ENCODE measurements at regions not wholly inside any gene's neighbourhood (a gene's known extent, or its start where the extent isn't known, plus 50 kb on each side); places are given as distances from the start of the nearest gene placed in this dataset.
"Not testable (repeated sequence)": the region's sequence is repeated elsewhere in the genome, so short reads cannot be mapped to it uniquely, and the experiment has no call there.

DNA sequence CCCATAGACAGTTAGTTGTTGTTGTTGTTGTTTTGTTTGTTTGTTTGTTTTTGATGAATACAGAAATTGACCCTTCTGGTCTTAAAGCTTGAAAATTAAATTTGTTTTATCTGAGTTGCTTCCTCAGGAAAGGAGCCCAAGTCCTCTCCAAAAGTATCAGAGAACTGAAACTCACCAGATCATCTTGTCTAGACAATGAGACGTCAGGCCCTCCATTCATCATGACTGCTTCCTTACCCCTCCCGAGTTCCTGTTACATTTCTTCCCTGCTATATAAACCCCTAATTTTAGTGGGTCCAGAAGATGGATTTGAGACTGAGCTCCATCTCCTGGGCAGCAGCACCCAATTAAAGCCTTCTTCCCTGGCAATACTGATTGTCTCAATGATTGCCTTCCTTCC lies 2744.8 kb upstream of the TPTE start:
- H3K36me3 ChIP-seq (ENCODE audit: control insufficient read depth, insufficient read depth, low read length); H3K4me1 ChIP-seq (ENCODE audit: control insufficient read depth, insufficient read depth, low read length); H3K4me3 ChIP-seq (ENCODE audit: low read depth, low read length); DNase-seq (ENCODE audit: low read depth in 4 of 6, low spot score in 6 of 6); H3K27ac ChIP-seq (ENCODE audit: low read depth, low read length); H3K9me3 ChIP-seq (ENCODE audit: control insufficient read depth, insufficient read depth, low read length); H3K27me3 ChIP-seq (ENCODE audit: control insufficient read depth, insufficient read depth, low read length): not testable (repeated sequence)
- WGBS (ENCODE audit: insufficient coverage): no CpG with 5 or more reads among the region's 2 CpGs

DNA sequence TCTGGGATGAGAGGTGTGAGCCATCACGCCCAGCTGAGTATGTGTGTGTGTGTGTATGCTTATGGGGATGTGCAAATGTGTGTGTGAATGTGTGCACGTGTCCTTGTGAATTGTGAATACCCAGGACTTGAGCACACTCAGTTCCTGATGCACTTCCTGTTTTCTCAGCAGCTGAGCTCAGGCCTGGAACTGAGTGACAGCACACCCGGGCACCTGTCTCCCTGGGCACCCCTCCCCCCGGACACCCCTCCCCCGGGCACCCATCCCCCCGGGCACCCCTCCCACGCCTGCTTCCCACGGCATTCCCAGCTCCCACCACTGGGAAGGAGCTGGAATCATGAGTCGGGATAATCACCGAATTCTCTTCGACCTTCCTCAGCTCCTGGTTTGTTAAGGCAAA lies 2744.1 kb upstream of the TPTE start:
- not testable (repeated sequence) for H3K4me1 ChIP-seq (ENCODE audit: control insufficient read depth, insufficient read depth, low read length); H3K36me3 ChIP-seq (ENCODE audit: control insufficient read depth, insufficient read depth, low read length); H3K27ac ChIP-seq (ENCODE audit: low read depth, low read length); DNase-seq (ENCODE audit: low read depth in 4 of 6, low spot score in 6 of 6); H3K4me3 ChIP-seq (ENCODE audit: low read depth, low read length); H3K9me3 ChIP-seq (ENCODE audit: control insufficient read depth, insufficient read depth, low read length); H3K27me3 ChIP-seq (ENCODE audit: control insufficient read depth, insufficient read depth, low read length)
- WGBS (ENCODE audit: insufficient coverage): no CpG with 5 or more reads among the region's 11 CpGs

DNA sequence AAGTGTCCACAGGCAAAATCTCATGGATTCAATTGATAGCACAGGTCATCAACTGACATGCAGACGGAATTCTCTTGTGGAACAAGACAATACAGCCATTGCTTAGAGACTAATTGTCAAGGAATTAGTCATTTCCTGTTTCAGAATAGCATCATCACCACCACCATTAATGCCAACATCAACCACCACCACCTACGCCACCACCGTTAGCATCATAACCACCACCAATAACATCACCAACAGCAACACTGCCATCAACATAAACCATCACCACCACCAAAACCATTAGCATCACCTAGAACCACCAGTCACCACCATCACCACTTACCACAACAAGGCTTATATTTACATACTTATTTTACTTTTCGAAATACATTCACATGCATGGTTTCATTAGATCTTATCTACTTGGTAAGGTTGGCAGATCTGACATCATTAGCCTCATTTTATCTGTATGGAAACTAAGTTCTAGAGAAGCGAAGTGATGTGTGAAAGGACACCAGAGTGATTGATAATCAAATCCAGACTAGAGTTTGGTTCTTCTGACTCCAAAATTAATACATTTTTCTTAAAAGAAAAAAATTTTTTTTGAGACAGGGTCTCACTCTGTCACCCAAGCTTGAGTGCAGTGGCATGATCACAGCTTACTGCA lies 2733.8 kb upstream of the TPTE start:
- WGBS (ENCODE audit: insufficient coverage): no CpG with 5 or more reads among the region's 5 CpGs

DNA sequence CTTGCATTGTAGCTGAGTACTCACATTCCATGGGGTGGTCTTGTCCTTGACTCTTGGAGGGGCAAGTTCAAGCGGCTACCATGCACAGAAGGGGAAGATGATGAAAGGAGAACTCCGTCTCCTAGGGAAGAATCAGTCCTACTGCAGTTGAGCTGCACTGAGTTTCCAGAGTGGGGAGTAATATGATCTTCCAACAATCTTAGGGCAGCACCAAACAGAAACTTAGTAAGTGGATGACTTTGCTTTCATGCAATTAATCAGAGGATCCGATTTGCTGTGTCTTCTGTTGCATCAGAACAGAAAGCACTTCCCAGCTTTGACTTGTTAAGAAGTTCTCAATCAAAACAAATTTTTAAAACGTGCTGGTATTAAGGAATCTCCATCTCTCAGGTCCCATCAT lies 2727.6 kb upstream of the TPTE start:
- H3K27me3 ChIP-seq (ENCODE audit: control insufficient read depth, insufficient read depth, low read length); H3K36me3 ChIP-seq (ENCODE audit: control insufficient read depth, insufficient read depth, low read length); H3K4me3 ChIP-seq (ENCODE audit: low read depth, low read length); DNase-seq (ENCODE audit: low read depth in 4 of 6, low spot score in 6 of 6); H3K27ac ChIP-seq (ENCODE audit: low read depth, low read length); H3K4me1 ChIP-seq (ENCODE audit: control insufficient read depth, insufficient read depth, low read length); H3K9me3 ChIP-seq (ENCODE audit: control insufficient read depth, insufficient read depth, low read length): not testable (repeated sequence)
- no CpG with 5 or more reads among the region's 4 CpGs for WGBS (ENCODE audit: insufficient coverage)

More for the DNA sequence above, 2733.8 kb upstream of the TPTE start:
- not testable (repeated sequence) for H3K4me3 ChIP-seq (ENCODE audit: low read depth, low read length); H3K36me3 ChIP-seq (ENCODE audit: control insufficient read depth, insufficient read depth, low read length); H3K27me3 ChIP-seq (ENCODE audit: control insufficient read depth, insufficient read depth, low read length); H3K4me1 ChIP-seq (ENCODE audit: control insufficient read depth, insufficient read depth, low read length); H3K9me3 ChIP-seq (ENCODE audit: control insufficient read depth, insufficient read depth, low read length); H3K27ac ChIP-seq (ENCODE audit: low read depth, low read length); DNase-seq (ENCODE audit: low read depth in 4 of 6, low spot score in 6 of 6)

DNA sequence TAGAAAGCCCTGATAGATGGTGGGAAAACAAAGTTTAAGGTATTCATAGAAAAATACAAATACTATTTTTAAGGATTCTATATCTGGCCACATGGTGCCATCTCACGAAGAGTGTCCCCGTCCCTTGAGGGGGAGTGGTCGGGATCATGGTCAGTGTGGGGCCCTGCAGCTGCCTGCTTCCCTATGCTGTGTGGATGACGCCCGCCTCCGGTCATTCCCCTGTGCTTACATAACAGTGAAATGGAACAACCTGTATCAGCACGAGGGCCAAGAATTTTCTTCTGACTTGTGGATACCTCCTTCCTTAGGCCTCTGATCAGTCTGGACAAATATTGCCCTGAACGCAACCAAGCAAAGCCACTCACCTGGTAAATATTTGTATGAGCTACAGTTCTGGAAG lies 2724.1 kb upstream of the TPTE start:
- H3K4me3 ChIP-seq (ENCODE audit: low read depth, low read length); H3K27ac ChIP-seq (ENCODE audit: low read depth, low read length); H3K9me3 ChIP-seq (ENCODE audit: control insufficient read depth, insufficient read depth, low read length); H3K27me3 ChIP-seq (ENCODE audit: control insufficient read depth, insufficient read depth, low read length); H3K36me3 ChIP-seq (ENCODE audit: control insufficient read depth, insufficient read depth, low read length); DNase-seq (ENCODE audit: low read depth in 4 of 6, low spot score in 6 of 6); H3K4me1 ChIP-seq (ENCODE audit: control insufficient read depth, insufficient read depth, low read length): not testable (repeated sequence)
- no CpG with 5 or more reads among the region's 8 CpGs for WGBS (ENCODE audit: insufficient coverage)

DNA sequence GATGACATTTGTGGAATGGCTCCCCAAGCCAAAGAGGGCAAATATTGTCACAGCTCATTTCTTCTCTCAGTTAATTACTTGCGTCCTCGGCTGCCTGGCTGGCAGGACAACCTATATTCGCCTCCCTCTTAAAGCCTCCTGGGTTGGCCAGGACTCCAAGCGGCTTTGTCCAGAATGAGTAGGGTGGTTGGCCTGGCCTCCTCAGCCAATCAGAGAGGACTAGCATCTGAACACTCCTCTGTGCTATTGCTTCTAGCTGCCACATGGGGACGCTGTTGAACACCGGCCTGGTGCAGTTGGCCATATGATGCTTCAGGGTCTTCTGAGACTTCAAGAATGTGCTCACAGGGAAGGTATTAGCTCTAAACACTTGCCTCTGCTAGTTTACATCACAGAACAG lies 2722.9 kb upstream of the TPTE start:
- not testable (repeated sequence) for H3K9me3 ChIP-seq (ENCODE audit: control insufficient read depth, insufficient read depth, low read length); H3K4me3 ChIP-seq (ENCODE audit: low read depth, low read length); H3K36me3 ChIP-seq (ENCODE audit: control insufficient read depth, insufficient read depth, low read length); H3K4me1 ChIP-seq (ENCODE audit: control insufficient read depth, insufficient read depth, low read length); H3K27me3 ChIP-seq (ENCODE audit: control insufficient read depth, insufficient read depth, low read length); H3K27ac ChIP-seq (ENCODE audit: low read depth, low read length); DNase-seq (ENCODE audit: low read depth in 4 of 6, low spot score in 6 of 6)
- WGBS (ENCODE audit: insufficient coverage): no CpG with 5 or more reads among the region's 6 CpGs

DNA sequence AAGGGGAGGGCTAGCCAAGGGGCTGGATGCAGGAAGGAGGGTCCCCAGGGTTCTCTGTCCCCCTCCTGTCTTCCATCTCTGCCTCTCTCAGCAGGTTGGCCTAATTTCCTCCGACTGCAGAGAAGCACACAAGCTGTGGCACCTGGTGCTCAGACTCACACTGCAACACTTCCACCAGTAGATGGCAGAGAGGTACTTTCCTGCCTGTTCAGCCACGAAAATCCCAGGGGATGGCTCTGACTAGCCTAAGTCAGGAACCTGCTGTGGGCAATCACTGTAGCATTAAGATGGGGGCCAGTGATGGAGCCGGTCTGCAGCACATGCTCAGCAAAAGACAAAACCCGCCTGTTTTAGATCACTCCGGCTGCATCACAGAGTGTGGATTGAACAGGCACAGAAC lies 2721.7 kb upstream of the TPTE start:
- not testable (repeated sequence) for DNase-seq (ENCODE audit: low read depth in 4 of 6, low spot score in 6 of 6); H3K27me3 ChIP-seq (ENCODE audit: control insufficient read depth, insufficient read depth, low read length)
- WGBS (ENCODE audit: insufficient coverage): no CpG with 5 or more reads among the region's 5 CpGs

DNA sequence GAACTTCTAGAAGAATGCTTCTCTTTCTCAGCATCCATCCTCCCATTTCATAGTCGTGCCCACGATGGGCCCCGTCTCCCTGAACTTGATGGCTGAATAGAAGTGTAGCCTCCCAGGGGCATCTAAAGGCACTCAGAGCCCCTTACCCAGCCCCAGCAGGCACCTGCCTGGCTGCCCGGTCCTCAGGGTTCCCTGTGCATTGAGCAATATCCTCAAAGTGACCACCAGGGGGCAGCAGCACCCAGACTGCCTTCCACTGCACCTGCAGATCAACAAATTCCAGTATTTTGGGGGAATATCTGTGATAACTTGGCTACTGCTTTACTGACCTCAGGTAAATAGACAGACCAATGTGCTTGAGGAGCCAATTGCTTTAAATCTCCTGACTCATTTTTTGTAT lies 2707.9 kb upstream of the TPTE start:
- not testable (repeated sequence) for H3K4me1 ChIP-seq (ENCODE audit: control insufficient read depth, insufficient read depth, low read length); H3K27ac ChIP-seq (ENCODE audit: low read depth, low read length)
- WGBS (ENCODE audit: insufficient coverage): no CpG with 5 or more reads among the region's 4 CpGs

More for the DNA sequence above, 2721.7 kb upstream of the TPTE start:
- not testable (repeated sequence) for H3K9me3 ChIP-seq (ENCODE audit: control insufficient read depth, insufficient read depth, low read length); H3K27ac ChIP-seq (ENCODE audit: low read depth, low read length); H3K4me3 ChIP-seq (ENCODE audit: low read depth, low read length); H3K36me3 ChIP-seq (ENCODE audit: control insufficient read depth, insufficient read depth, low read length); H3K4me1 ChIP-seq (ENCODE audit: control insufficient read depth, insufficient read depth, low read length)

DNA sequence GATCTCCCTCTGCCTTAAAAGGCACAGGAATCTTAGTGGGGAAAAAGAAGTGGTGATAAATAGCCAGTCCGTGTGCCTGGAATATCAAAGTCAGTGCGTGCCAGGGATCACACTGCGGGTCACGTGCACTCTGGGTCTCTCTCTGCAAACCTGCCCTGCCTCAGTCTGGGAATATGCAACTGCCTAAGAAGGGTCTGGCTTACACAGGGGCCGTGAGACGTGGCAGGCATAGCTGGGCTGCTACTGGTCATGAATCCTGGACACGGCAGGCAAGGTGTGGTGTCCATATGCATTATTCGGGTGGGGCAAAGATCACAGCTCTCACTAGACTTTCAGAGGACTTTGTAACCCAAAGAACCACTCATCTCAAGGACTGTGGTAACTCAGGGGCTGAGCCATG lies 2704.4 kb upstream of the TPTE start:
- H3K4me1 ChIP-seq (ENCODE audit: control insufficient read depth, insufficient read depth, low read length); H3K27ac ChIP-seq (ENCODE audit: low read depth, low read length); DNase-seq (ENCODE audit: low read depth in 4 of 6, low spot score in 6 of 6); H3K36me3 ChIP-seq (ENCODE audit: control insufficient read depth, insufficient read depth, low read length); H3K27me3 ChIP-seq (ENCODE audit: control insufficient read depth, insufficient read depth, low read length); H3K4me3 ChIP-seq (ENCODE audit: low read depth, low read length); H3K9me3 ChIP-seq (ENCODE audit: control insufficient read depth, insufficient read depth, low read length): not testable (repeated sequence)
- WGBS (ENCODE audit: insufficient coverage): no CpG with 5 or more reads among the region's 8 CpGs

More for the DNA sequence above, 2707.9 kb upstream of the TPTE start:
- H3K27me3 ChIP-seq (ENCODE audit: control insufficient read depth, insufficient read depth, low read length); H3K4me3 ChIP-seq (ENCODE audit: low read depth, low read length); H3K9me3 ChIP-seq (ENCODE audit: control insufficient read depth, insufficient read depth, low read length); DNase-seq (ENCODE audit: low read depth in 4 of 6, low spot score in 6 of 6); H3K36me3 ChIP-seq (ENCODE audit: control insufficient read depth, insufficient read depth, low read length): not testable (repeated sequence)

DNA sequence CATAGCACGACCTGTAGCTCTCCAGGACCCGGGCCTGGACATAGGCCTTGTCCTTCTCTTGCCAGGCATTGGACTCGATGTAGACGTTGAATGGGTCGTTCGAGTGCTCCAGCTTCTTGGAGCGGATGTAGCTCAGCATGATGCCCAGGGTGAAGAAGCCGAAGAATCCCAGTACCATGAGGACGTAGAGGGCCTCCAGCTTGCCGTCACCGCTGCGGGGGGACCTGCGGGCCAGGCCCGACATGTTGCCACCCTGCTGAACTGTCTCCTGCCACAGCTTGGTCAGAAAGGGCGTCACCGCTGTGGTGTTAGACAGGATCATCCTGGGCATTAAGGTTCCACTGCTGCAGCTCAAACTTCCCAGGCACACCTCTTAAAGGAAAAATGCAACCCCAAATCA lies 2702.1 kb upstream of the TPTE start:
- H3K4me3 ChIP-seq (ENCODE audit: low read depth, low read length): not testable (repeated sequence)

More for the DNA sequence above, 2702.1 kb upstream of the TPTE start:
- H3K27me3 ChIP-seq (ENCODE audit: control insufficient read depth, insufficient read depth, low read length); H3K9me3 ChIP-seq (ENCODE audit: control insufficient read depth, insufficient read depth, low read length); H3K36me3 ChIP-seq (ENCODE audit: control insufficient read depth, insufficient read depth, low read length); DNase-seq (ENCODE audit: low read depth in 4 of 6, low spot score in 6 of 6); H3K4me1 ChIP-seq (ENCODE audit: control insufficient read depth, insufficient read depth, low read length); H3K27ac ChIP-seq (ENCODE audit: low read depth, low read length): not testable (repeated sequence)
- no CpG with 5 or more reads among the region's 16 CpGs for WGBS (ENCODE audit: insufficient coverage)

All from spinal cord (tissue), 9 donors.